H9 (cell line): ENCODE measurements at regions not wholly inside any gene's neighbourhood (a gene's known extent, or its start where the extent isn't known, plus 50 kb on each side); places are given as distances from the start of the nearest gene placed in this dataset.

Experiments used
- DNase-seq: peaks from one replicate; pipeline ENCODE4 v3.0.0-alpha.2; 2017
- H2AFZ ChIP-seq: one replicate; pipeline ENCODE4 v1.6.1; 2013; ENCODE audit warnings: mild to moderate bottlenecking, low read length, control low read depth, moderate library complexity
- H2AK5ac ChIP-seq: 2 replicates; pipeline ENCODE4 v1.6.1; 2013; ENCODE audit warnings: low read length, control low read depth, mixed read lengths; ENCODE audit not compliant: insufficient read length
- H2BK120ac ChIP-seq: one replicate; pipeline ENCODE4 v1.6.1; 2013; ENCODE audit warnings: low read depth, mild to moderate bottlenecking, low read length, control low read depth, inconsistent platforms; ENCODE audit not compliant: poor library complexity, severe bottlenecking
- H2BK12ac ChIP-seq: 2 replicates; pipeline ENCODE4 v1.6.1; 2013; ENCODE audit warnings: low read length, control low read depth, mixed read lengths, low read depth; ENCODE audit not compliant: insufficient read length
- H2BK15ac ChIP-seq: 2 replicates; pipeline ENCODE4 v1.6.1; 2013; ENCODE audit warnings: low read depth, low read length, control low read depth
- H2BK20ac ChIP-seq: one replicate; pipeline ENCODE4 v1.6.1; 2013; ENCODE audit warnings: low read depth, mild to moderate bottlenecking, low read length, control low read depth, inconsistent platforms; ENCODE audit not compliant: poor library complexity, severe bottlenecking
- H2BK5ac ChIP-seq: 2 replicates; pipeline ENCODE4 v1.6.1; 2013; ENCODE audit warnings: low read length, control low read depth, mixed read lengths; ENCODE audit not compliant: insufficient read length
- H3K14ac ChIP-seq: 2 replicates; pipeline ENCODE4 v1.6.1; 2013; ENCODE audit warnings: low read length, control low read depth; ENCODE audit not compliant: insufficient read depth
- H3K18ac ChIP-seq: 2 replicates; pipeline ENCODE4 v1.6.1; 2013; ENCODE audit warnings: low read depth, mild to moderate bottlenecking, mixed read lengths, low read length, control low read depth; ENCODE audit not compliant: insufficient read length
- H3K23ac ChIP-seq: 2 replicates; pipeline ENCODE4 v1.6.1; 2013; ENCODE audit warnings: low read length, control low read depth, mixed read lengths, low read depth; ENCODE audit not compliant: insufficient read length
- H3K23me2 ChIP-seq: 2 replicates; pipeline ENCODE4 v1.6.1; 2013; ENCODE audit warnings: low read depth, mild to moderate bottlenecking, mixed read lengths, low read length, control low read depth; ENCODE audit not compliant: insufficient read length, poor library complexity, severe bottlenecking
- H3K27ac ChIP-seq: 2 replicates; pipeline ENCODE4 v1.5.1; 2013; ENCODE audit warnings: low read length, control low read depth, mixed read lengths, low read depth; ENCODE audit not compliant: insufficient read length
- H3K27me3 ChIP-seq: 2 replicates; pipeline ENCODE4 v1.6.1; 2013; ENCODE audit warnings: low read length, control low read depth, inconsistent platforms; ENCODE audit not compliant: insufficient read depth
- H3K4ac ChIP-seq: 2 replicates; pipeline ENCODE4 v1.6.1; 2013; ENCODE audit warnings: low read depth, mild to moderate bottlenecking, control low read depth, inconsistent platforms, low read length, moderate library complexity
- H3K4me1 ChIP-seq: 2 replicates; pipeline ENCODE4 v1.6.1; 2013; ENCODE audit warnings: low read length, control low read depth, inconsistent platforms; ENCODE audit not compliant: insufficient read depth
- H3K4me2 ChIP-seq: 2 replicates; pipeline ENCODE4 v1.6.1; 2013; ENCODE audit warnings: low read length, control low read depth, mixed read lengths; ENCODE audit not compliant: insufficient read length, insufficient read depth
- H3K56ac ChIP-seq: 2 replicates; pipeline ENCODE4 v1.6.1; 2013; ENCODE audit warnings: low read depth, mild to moderate bottlenecking, mixed read lengths, low read length, control low read depth; ENCODE audit not compliant: insufficient read length
- H3K79me1 ChIP-seq: 2 replicates; pipeline ENCODE4 v1.6.1; 2013; ENCODE audit warnings: low read depth, mild to moderate bottlenecking, moderate library complexity, low read length, control low read depth, inconsistent platforms; ENCODE audit not compliant: insufficient read depth, poor library complexity, severe bottlenecking
- H3K79me2 ChIP-seq: 2 replicates; pipeline ENCODE4 v1.6.1; 2013; ENCODE audit warnings: low read length, control low read depth, inconsistent platforms; ENCODE audit not compliant: insufficient read depth
- H3K9ac ChIP-seq: 2 replicates; pipeline ENCODE4 v1.6.1; 2013; ENCODE audit warnings: low read length, control low read depth, mixed read lengths; ENCODE audit not compliant: insufficient read length; ENCODE audit errors: extremely low read depth
- H3K9me3 ChIP-seq: one replicate; pipeline ENCODE4 v1.6.1; 2013; ENCODE audit warnings: low read depth, low read length, inconsistent platforms; ENCODE audit not compliant: control insufficient read depth
- H3T11ph ChIP-seq: one replicate; pipeline ENCODE4 v1.6.1; 2013; ENCODE audit warnings: mild to moderate bottlenecking, low read length, control low read depth, inconsistent platforms
- H4K20me1 ChIP-seq: one replicate; pipeline ENCODE4 v1.6.1; 2013; ENCODE audit not compliant: control insufficient read depth, insufficient read length, insufficient read depth
- H4K5ac ChIP-seq: 2 replicates; pipeline ENCODE4 v1.6.1; 2013; ENCODE audit warnings: low read depth, mild to moderate bottlenecking, mixed read lengths, low read length, control low read depth; ENCODE audit not compliant: insufficient read length
- H4K8ac ChIP-seq: replicated peaks from 2 replicates; pipeline ENCODE4 v1.6.1; 2013; ENCODE audit warnings: low read length, control low read depth, mixed read lengths, low read depth; ENCODE audit not compliant: insufficient read length
- H4K91ac ChIP-seq: 2 replicates; pipeline ENCODE4 v1.6.1; 2013; ENCODE audit warnings: low read depth, mild to moderate bottlenecking, moderate library complexity, mixed read lengths, low read length, control low read depth; ENCODE audit not compliant: insufficient read length
- H3K27ac Mint-ChIP-seq, 3 experiments: 2 replicates in 2 of 3; 3 replicates in 1 of 3; pipeline ENCODE4 v1.8.0; 2020 to 2021; ENCODE audit warnings: mixed read lengths in 3 of 3, mild to moderate bottlenecking in 1 of 3, moderate library complexity in 1 of 3
- H3K27me3 Mint-ChIP-seq: 2 replicates; pipeline ENCODE4 v1.8.0; 2021; ENCODE audit warnings: low read depth, mild to moderate bottlenecking, moderate library complexity, mixed read lengths
- H3K36me3 Mint-ChIP-seq, 3 experiments: 2 replicates in 2 of 3; 3 replicates in 1 of 3; pipeline ENCODE4 v1.8.0; 2020 to 2021; ENCODE audit warnings: low read depth in 3 of 3, mixed read lengths in 3 of 3; ENCODE audit not compliant: insufficient read depth in 1 of 3
- H3K4me1 Mint-ChIP-seq, 2 experiments: 2 replicates each; pipeline ENCODE4 v1.8.0; 2020; ENCODE audit warnings: mixed read lengths in 2 of 2
- H3K4me3 Mint-ChIP-seq, 2 experiments: 2 replicates in 1 of 2; 3 replicates in 1 of 2; pipeline ENCODE4 v1.8.0; 2020 to 2021; ENCODE audit warnings: mild to moderate bottlenecking in 2 of 2, mixed read lengths in 2 of 2, moderate library complexity in 1 of 2
- H3K9me3 Mint-ChIP-seq, 2 experiments: 2 replicates in 1 of 2; 3 replicates in 1 of 2; pipeline ENCODE4 v1.8.0; 2020; ENCODE audit warnings: mild to moderate bottlenecking in 2 of 2, mixed read lengths in 2 of 2, moderate library complexity in 1 of 2
- CTCF ChIP-seq: fragments of 200-600 bp; sonication (generic); conservative IDR thresholded peaks from 3 replicates; pipeline ENCODE4 v1.8.0; 2021; ENCODE audit warnings: antibody characterized with exemption, mild to moderate bottlenecking
- WGBS: extraction: QIAGEN DNeasy Blood & Tissue Kit; methylation state at CpG from one replicate; pipeline ENCODE4 v1.1.7; 2013; ENCODE audit warnings: missing lambda C conversion rate, low lambda C conversion rate, mixed read lengths; ENCODE audit not compliant: insufficient read length; ENCODE audit errors: extremely low coverage; 5-methylcytosine and 5-hydroxymethylcytosine counted together

GRCh38 chr1:29806646-29807319 is 570.5 kb downstream of the PTPRU start:
- no peak overlapping the region for H2BK20ac ChIP-seq
- no peaks in the 10 kb centered on the region for H3K9me3 ChIP-seq
- H4K20me1 ChIP-seq, result no peaks in the 10 kb centered on the region
- no peaks in the 10 kb centered on the region for H3K23me2 ChIP-seq
- no peak overlapping the region for H3K9ac ChIP-seq
- H3K4me1 Mint-ChIP-seq, result peaks cover 3 to 22% of the 10 kb centered on the region in 2 experiments
- no peak overlapping the region; the same call in 1 of the 2 replicates for H3K14ac ChIP-seq
- no peaks in the 10 kb centered on the region for H3K27me3 ChIP-seq
- no peak overlapping the region for H3K23ac ChIP-seq
- no peak overlapping the region for H3K56ac ChIP-seq
- no peaks in the 10 kb centered on the region for H3K4me1 ChIP-seq
- H3K4me2 ChIP-seq, result no peak overlapping the region
- H2AFZ ChIP-seq, result no peak overlapping the region
- H3K27me3 Mint-ChIP-seq, result no peaks in the 10 kb centered on the region
- no peak overlapping the region for H3K4ac ChIP-seq
- H2BK120ac ChIP-seq, result no peak overlapping the region
- DNase-seq, result peak; percentile 8
- no peaks in the 10 kb centered on the region for H3K79me2 ChIP-seq
- no peak overlapping the region for H2BK12ac ChIP-seq
- H3K36me3 Mint-ChIP-seq, result no peaks in the 10 kb centered on the region
- no peak overlapping the region for H2BK15ac ChIP-seq
- H3K18ac ChIP-seq, result no peak overlapping the region
- no peaks in the 10 kb centered on the region for H3K9me3 Mint-ChIP-seq
- no CpG with 5 or more reads among the region's 4 CpGs for WGBS
- no peak overlapping the region for H2BK5ac ChIP-seq
- no peak overlapping the region for H3K27ac Mint-ChIP-seq
- no peak overlapping the region for H4K5ac ChIP-seq
- H3K79me1 ChIP-seq, result no peaks in the 10 kb centered on the region
- TF ChIP-seq CTCF, result no peak
- no peak overlapping the region for H2AK5ac ChIP-seq
- no peak overlapping the region for H3K4me3 Mint-ChIP-seq
- H3T11ph ChIP-seq, result no peak overlapping the region
- no peak overlapping the region for H3K27ac ChIP-seq
- H4K8ac ChIP-seq, result no peak overlapping the region
- no peak overlapping the region for H4K91ac ChIP-seq
